ENCODE measurements at regions not wholly inside any gene's neighbourhood (a gene's known extent, or its start where the extent isn't known, plus 50 kb on each side); places are given as distances from the start of the nearest gene placed in this dataset.

- TF ChIP-seq, protein P1, sequence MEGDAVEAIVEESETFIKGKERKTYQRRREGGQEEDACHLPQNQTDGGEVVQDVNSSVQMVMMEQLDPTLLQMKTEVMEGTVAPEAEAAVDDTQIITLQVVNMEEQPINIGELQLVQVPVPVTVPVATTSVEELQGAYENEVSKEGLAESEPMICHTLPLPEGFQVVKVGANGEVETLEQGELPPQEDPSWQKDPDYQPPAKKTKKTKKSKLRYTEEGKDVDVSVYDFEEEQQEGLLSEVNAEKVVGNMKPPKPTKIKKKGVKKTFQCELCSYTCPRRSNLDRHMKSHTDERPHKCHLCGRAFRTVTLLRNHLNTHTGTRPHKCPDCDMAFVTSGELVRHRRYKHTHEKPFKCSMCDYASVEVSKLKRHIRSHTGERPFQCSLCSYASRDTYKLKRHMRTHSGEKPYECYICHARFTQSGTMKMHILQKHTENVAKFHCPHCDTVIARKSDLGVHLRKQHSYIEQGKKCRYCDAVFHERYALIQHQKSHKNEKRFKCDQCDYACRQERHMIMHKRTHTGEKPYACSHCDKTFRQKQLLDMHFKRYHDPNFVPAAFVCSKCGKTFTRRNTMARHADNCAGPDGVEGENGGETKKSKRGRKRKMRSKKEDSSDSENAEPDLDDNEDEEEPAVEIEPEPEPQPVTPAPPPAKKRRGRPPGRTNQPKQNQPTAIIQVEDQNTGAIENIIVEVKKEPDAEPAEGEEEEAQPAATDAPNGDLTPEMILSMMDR (IDR thresholded peaks at IDR 0.05), result no peak
- no peak for TF ChIP-seq POLR2A (IDR thresholded peaks at IDR 0.05)
Measured at GRCh38 chr1:217260676-217261075, 370.2 kb downstream of the GPATCH2 start.

All from adrenal gland (tissue), 5 donors.